Midbrain (tissue), 1 donor: ENCODE measurements at regions not wholly inside any gene's neighbourhood (a gene's known extent, or its start where the extent isn't known, plus 50 kb on each side); places are given as distances from the start of the nearest gene placed in this dataset.

Source experiments
- DNase-seq: peaks from one replicate; lab custom pipeline; 2025; lab: John Stamatoyannopoulos, UW

GRCh38 chr9:93829271-93830011 is 125.7 kb downstream of the BARX1 start:
- DNase-seq: no peak

- no peak for DNase-seq
Observed at GRCh38 chr9:93828331-93829097, 126.6 kb downstream of the BARX1 start.

- peak; percentile 48 for DNase-seq
Observed at GRCh38 chr9:93827545-93828330, 127.4 kb downstream of the BARX1 start.

- DNase-seq: no peak
Observed at GRCh38 chr9:93826905-93827544, 128.1 kb downstream of the BARX1 start.

GRCh38 chr9:93826209-93826608 is 128.9 kb downstream of the BARX1 start:
- DNase-seq: no peak

GRCh38 chr9:93825348-93826115 is 129.6 kb downstream of the BARX1 start:
- DNase-seq: no peak

GRCh38 chr9:93824386-93825294 is 130.5 kb downstream of the BARX1 start:
- no peak for DNase-seq

GRCh38 chr9:93823245-93824072 is 131.7 kb downstream of the BARX1 start:
- no peak for DNase-seq

- no peak for DNase-seq
Observed at GRCh38 chr9:93822229-93822628, 132.9 kb downstream of the BARX1 start.

- DNase-seq: no peak
Observed at GRCh38 chr9:93821307-93821703, 133.8 kb downstream of the BARX1 start.

- no peak for DNase-seq
Observed at GRCh38 chr9:93820667-93821306, 134.4 kb downstream of the BARX1 start.

- no peak for DNase-seq
Observed at GRCh38 chr9:93819905-93820304, 135.2 kb downstream of the BARX1 start.

GRCh38 chr9:93818827-93819472 is 136.2 kb downstream of the BARX1 start:
- DNase-seq: no peak

GRCh38 chr9:93818237-93818636 is 136.9 kb downstream of the BARX1 start:
- no peak for DNase-seq

GRCh38 chr9:93815677-93816076 is 139.5 kb downstream of the BARX1 start:
- no peak for DNase-seq

GRCh38 chr9:93815135-93815534 is 140.0 kb downstream of the BARX1 start:
- DNase-seq: no peak

- no peak for DNase-seq
Observed at GRCh38 chr9:93814077-93814956, 140.8 kb downstream of the BARX1 start.
